KMS-11 (cell line): ENCODE measurements at regions not wholly inside any gene's neighbourhood (a gene's known extent, or its start where the extent isn't known, plus 50 kb on each side); places are given as distances from the start of the nearest gene placed in this dataset.

Experiments
- H2AFZ ChIP-seq: fragments of 200-600 bp; sonication (generic); 2 replicates; pipeline ENCODE4 v1.6.1; 2016; ENCODE audit warnings: antibody characterized with exemption, mixed run types, low read depth
- H3K27ac ChIP-seq: fragments of 200-600 bp; sonication (generic); 2 replicates; pipeline ENCODE4 v1.6.1; 2016; ENCODE audit warnings: mild to moderate bottlenecking, mixed run types
- H3K27me3 ChIP-seq: fragments of 200-600 bp; sonication (generic); 2 replicates; pipeline ENCODE4 v1.6.1; 2017; ENCODE audit warnings: mild to moderate bottlenecking, low read depth, mixed run types, moderate library complexity; ENCODE audit not compliant: insufficient read depth
- H3K36me3 ChIP-seq: fragments of 200-600 bp; sonication (generic); 2 replicates; pipeline ENCODE4 v1.6.1; 2017; ENCODE audit warnings: mild to moderate bottlenecking, mixed run types; ENCODE audit not compliant: insufficient read depth
- H3K4me1 ChIP-seq: fragments of 200-600 bp; sonication (generic); 2 replicates; pipeline ENCODE4 v1.6.1; 2016; ENCODE audit warnings: mild to moderate bottlenecking, low read depth, mixed run types; ENCODE audit not compliant: poor library complexity, severe bottlenecking
- H3K4me2 ChIP-seq: fragments of 200-600 bp; sonication (generic); 2 replicates; pipeline ENCODE4 v1.7.0; 2016; ENCODE audit warnings: mild to moderate bottlenecking, mixed run types
- H3K4me3 ChIP-seq: fragments of 200-600 bp; sonication (generic); IDR thresholded peaks from 2 replicates; pipeline ENCODE4 v1.6.1; 2017; ENCODE audit warnings: low read depth, low read length, mixed read lengths; ENCODE audit not compliant: insufficient read depth
- H3K79me2 ChIP-seq: fragments of 200-600 bp; sonication (generic); 2 replicates; pipeline ENCODE4 v1.6.1; 2016; ENCODE audit warnings: low read depth, mixed run types; ENCODE audit not compliant: insufficient read depth
- H3K9ac ChIP-seq: fragments of 200-600 bp; sonication (generic); 2 replicates; pipeline ENCODE4 v1.6.1; 2016; ENCODE audit warnings: mild to moderate bottlenecking, mixed run types
- H4K20me1 ChIP-seq: fragments of 200-600 bp; sonication (generic); 2 replicates; pipeline ENCODE4 v1.6.1; 2016; ENCODE audit warnings: mild to moderate bottlenecking, mixed run types; ENCODE audit not compliant: insufficient read depth
- TF ChIP-seq, protein P1 (sequence below): fragments of 200-600 bp; sonication (generic); conservative IDR thresholded peaks from 2 replicates; pipeline ENCODE4 v1.6.1; 2017; ENCODE audit warnings: low read depth, mild to moderate bottlenecking, antibody characterized with exemption, low read length, moderate library complexity, mixed read lengths

- H3K27me3 ChIP-seq, result no peaks in the 10 kb centered on the region
- no peak overlapping the region for H3K4me3 ChIP-seq
- H4K20me1 ChIP-seq, result no peaks in the 10 kb centered on the region
- no peak overlapping the region for H3K27ac ChIP-seq
- H3K79me2 ChIP-seq, result no peaks in the 10 kb centered on the region
- no peak overlapping the region for H3K9ac ChIP-seq
- H2AFZ ChIP-seq, result no peak overlapping the region
- H3K4me2 ChIP-seq, result no peak overlapping the region
- no peaks in the 10 kb centered on the region for H3K36me3 ChIP-seq
- H3K4me1 ChIP-seq, result no peaks in the 10 kb centered on the region
- TF ChIP-seq, protein P1, sequence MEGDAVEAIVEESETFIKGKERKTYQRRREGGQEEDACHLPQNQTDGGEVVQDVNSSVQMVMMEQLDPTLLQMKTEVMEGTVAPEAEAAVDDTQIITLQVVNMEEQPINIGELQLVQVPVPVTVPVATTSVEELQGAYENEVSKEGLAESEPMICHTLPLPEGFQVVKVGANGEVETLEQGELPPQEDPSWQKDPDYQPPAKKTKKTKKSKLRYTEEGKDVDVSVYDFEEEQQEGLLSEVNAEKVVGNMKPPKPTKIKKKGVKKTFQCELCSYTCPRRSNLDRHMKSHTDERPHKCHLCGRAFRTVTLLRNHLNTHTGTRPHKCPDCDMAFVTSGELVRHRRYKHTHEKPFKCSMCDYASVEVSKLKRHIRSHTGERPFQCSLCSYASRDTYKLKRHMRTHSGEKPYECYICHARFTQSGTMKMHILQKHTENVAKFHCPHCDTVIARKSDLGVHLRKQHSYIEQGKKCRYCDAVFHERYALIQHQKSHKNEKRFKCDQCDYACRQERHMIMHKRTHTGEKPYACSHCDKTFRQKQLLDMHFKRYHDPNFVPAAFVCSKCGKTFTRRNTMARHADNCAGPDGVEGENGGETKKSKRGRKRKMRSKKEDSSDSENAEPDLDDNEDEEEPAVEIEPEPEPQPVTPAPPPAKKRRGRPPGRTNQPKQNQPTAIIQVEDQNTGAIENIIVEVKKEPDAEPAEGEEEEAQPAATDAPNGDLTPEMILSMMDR, result no peak
Observed at GRCh38 chr13:90766386-90766902, 581.0 kb upstream of the MIR17HG start.

DNA sequence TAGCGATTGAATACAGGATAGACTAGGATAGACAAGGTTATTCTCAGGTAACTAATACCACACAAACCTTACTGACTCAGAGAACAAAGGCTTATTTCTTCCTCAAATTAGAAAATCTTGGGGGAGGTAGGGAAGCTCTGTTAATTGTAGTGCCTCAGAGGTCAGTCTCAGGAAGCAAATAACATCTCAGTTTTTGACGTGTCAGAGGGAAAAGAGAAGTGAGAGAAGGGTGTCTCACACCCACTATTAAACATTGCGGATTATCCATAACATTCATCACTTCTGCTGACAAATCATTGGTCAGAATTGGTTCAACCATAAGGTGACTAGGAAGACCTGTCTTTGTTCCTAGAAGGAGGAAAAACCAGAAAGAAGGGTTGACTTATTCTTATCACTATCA lies 579.4 kb upstream of the MIR17HG start:
- TF ChIP-seq, protein P1, result no peak
- no peak overlapping the region for H2AFZ ChIP-seq
- H3K4me3 ChIP-seq, result no peak overlapping the region
- no peak overlapping the region for H3K9ac ChIP-seq
- no peaks in the 10 kb centered on the region for H3K79me2 ChIP-seq
- no peaks in the 10 kb centered on the region for H4K20me1 ChIP-seq
- H3K4me2 ChIP-seq, result no peak overlapping the region
- no peaks in the 10 kb centered on the region for H3K27me3 ChIP-seq
- H3K4me1 ChIP-seq, result no peaks in the 10 kb centered on the region
- H3K27ac ChIP-seq, result no peak overlapping the region
- no peaks in the 10 kb centered on the region for H3K36me3 ChIP-seq

- H3K27ac ChIP-seq, result no peak overlapping the region
- no peaks in the 10 kb centered on the region for H4K20me1 ChIP-seq
- no peaks in the 10 kb centered on the region for H3K36me3 ChIP-seq
- TF ChIP-seq, protein P1, result no peak
- no peak overlapping the region for H3K4me2 ChIP-seq
- no peak overlapping the region for H2AFZ ChIP-seq
- no peak overlapping the region for H3K4me3 ChIP-seq
- H3K9ac ChIP-seq, result no peak overlapping the region
- no peaks in the 10 kb centered on the region for H3K79me2 ChIP-seq
- H3K4me1 ChIP-seq, result no peaks in the 10 kb centered on the region
- H3K27me3 ChIP-seq, result no peaks in the 10 kb centered on the region
Observed at GRCh38 chr13:90769387-90769786, 578.1 kb upstream of the MIR17HG start.

DNA sequence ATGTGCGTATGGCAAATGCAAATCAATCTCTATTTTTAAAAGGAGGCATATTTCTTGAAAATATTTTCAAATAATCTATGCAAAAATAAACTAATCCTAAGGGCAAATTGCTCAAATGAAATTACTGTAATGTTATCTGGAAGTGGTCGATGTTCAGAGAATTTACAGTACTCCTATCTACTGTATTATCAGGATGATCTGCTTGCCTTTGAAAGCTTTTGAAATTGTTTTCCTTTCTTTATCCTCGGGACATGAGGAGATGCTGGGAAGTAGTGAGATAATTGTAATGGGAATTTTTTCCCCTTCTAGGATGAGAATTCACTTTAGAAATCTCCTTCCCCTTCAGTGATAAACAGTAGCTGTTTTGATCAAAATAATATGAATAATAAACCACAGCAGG lies 577.2 kb upstream of the MIR17HG start:
- TF ChIP-seq, protein P1, result no peak
- H2AFZ ChIP-seq, result no peak overlapping the region

GRCh38 chr13:90773681-90774080 lies 573.8 kb upstream of the MIR17HG start:
- Histone ChIP-seq H3K27ac (no peak overlapping the region), H3K4me3 (no peak overlapping the region), H3K9ac (no peak overlapping the region), H3K36me3 (no peaks in the 10 kb centered on the region), H4K20me1 (no peaks in the 10 kb centered on the region), H3K4me1 (no peaks in the 10 kb centered on the region), H3K27me3 (no peaks in the 10 kb centered on the region), H2AFZ (no peak overlapping the region), H3K79me2 (no peaks in the 10 kb centered on the region), H3K4me2 (no peak overlapping the region)
- TF ChIP-seq, protein P1, result no peak

More for the DNA sequence above, 577.2 kb upstream of the MIR17HG start:
- Histone ChIP-seq H3K27ac (no peak overlapping the region), H3K27me3 (no peaks in the 10 kb centered on the region), H3K79me2 (no peaks in the 10 kb centered on the region), H3K9ac (no peak overlapping the region), H3K4me2 (no peak overlapping the region), H3K36me3 (no peaks in the 10 kb centered on the region), H3K4me3 (no peak overlapping the region), H3K4me1 (no peaks in the 10 kb centered on the region), H4K20me1 (no peaks in the 10 kb centered on the region)
